Prostate gland (tissue), 2 donors: ENCODE measurements at regions not wholly inside any gene's neighbourhood (a gene's known extent, or its start where the extent isn't known, plus 50 kb on each side); places are given as distances from the start of the nearest gene placed in this dataset.
"Not testable (repeated sequence)": the region's sequence is repeated elsewhere in the genome, so short reads cannot be mapped to it uniquely, and the experiment has no call there.

Experiments
- DNase-seq: peaks from one replicate; pipeline ENCODE4 v3.0.0-alpha.2; 2019; ENCODE audit warnings: low spot score
- H3K27ac ChIP-seq, 2 donors: fragments of 200-600 bp; sonication (generic); 2 replicates each; pipeline ENCODE4 v1.5.1; 2017 to 2019
- H3K27me3 ChIP-seq: fragments of 200-600 bp; sonication (generic); replicated peaks from 2 replicates; pipeline ENCODE4 v1.5.1; 2019; ENCODE audit not compliant: insufficient read depth
- H3K36me3 ChIP-seq, 2 donors: fragments of 200-600 bp; sonication (generic); 1 replicate in 1 of 2; 2 replicates in 1 of 2; pipeline versions ENCODE4 v1.5.1 to v1.8.1; 2017 to 2019
- H3K4me1 ChIP-seq: fragments of 200-600 bp; sonication (generic); replicated peaks from 2 replicates; pipeline ENCODE4 v1.5.1; 2019
- H3K4me3 ChIP-seq, 2 donors: fragments of 200-600 bp; sonication (generic); 2 replicates each; pipeline ENCODE4 v1.5.1; 2017 to 2019
- H3K9me3 ChIP-seq: fragments of 200-600 bp; sonication (generic); 2 replicates; pipeline ENCODE4 v1.5.1; 2017
- POLR2A ChIP-seq: fragments of 450-650 bp; IDR thresholded peaks from one replicate; pipeline ENCODE4 v1.6.1; 2016; ENCODE audit warnings: antibody characterized with exemption, mild to moderate bottlenecking
- POLR2AphosphoS5 ChIP-seq: sonication (generic); formaldehyde crosslinking; IDR thresholded peaks from one replicate; pipeline ENCODE4 v1.6.1; 2017; ENCODE audit warnings: antibody characterized with exemption
- WGBS: methylation state at CpG from one replicate; pipeline ENCODE4 v1.1.5; 2018; 5-methylcytosine and 5-hydroxymethylcytosine counted together
- intact Hi-C: fragments of 100-400 bp; cut with DNase I; formaldehyde crosslinking; loops from one replicate; pipeline ENCODE4 v1.14.2; 2022
- TF ChIP-seq, protein P1 (sequence below), 4 experiments: fragments of 200-600 bp in 2 of 4; fragments of 450-650 bp in 2 of 4; sonication (generic) in 2 of 4; IDR thresholded peaks; 1 replicate in 3 of 4; 2 replicates in 1 of 4; pipeline ENCODE4 v1.5.1; 2016 to 2019; ENCODE audit warnings: antibody characterized with exemption in 4 of 4, mild to moderate bottlenecking in 2 of 4, moderate library complexity in 2 of 4

DNA sequence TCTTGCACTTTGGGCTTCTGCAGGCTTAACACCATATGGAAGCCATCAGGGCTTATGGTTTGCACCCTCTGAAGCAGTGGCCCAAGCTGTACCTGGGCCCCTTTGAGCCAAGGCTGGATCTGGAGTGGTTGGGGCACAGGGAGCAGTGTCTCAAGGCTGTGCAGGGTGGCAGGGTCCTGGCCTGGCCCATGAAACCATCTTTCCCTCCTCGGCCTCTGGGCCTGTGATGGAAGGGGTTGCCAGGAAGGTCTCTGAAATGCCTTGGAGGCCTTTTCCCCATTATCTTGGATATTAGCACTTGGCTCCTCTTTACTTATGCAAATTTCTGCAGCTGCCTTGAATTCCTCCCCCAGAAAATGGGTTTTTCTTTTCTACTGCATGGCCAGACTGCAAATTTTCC is 134.7 kb upstream of the USP9X start:
- H3K4me1 ChIP-seq = no peaks in the 10 kb centered on the region
- no peak overlapping the region for H3K27ac ChIP-seq
- no peaks in the 10 kb centered on the region for H3K36me3 ChIP-seq
- H3K9me3 ChIP-seq = no peaks in the 10 kb centered on the region
- H3K27me3 ChIP-seq = no peaks in the 10 kb centered on the region
- 88% methylated on average over 1 of the region's 1 CpG for WGBS
- intact Hi-C loops = no loop called here
- no peak for TF ChIP-seq POLR2AphosphoS5
- TF ChIP-seq, protein P1, sequence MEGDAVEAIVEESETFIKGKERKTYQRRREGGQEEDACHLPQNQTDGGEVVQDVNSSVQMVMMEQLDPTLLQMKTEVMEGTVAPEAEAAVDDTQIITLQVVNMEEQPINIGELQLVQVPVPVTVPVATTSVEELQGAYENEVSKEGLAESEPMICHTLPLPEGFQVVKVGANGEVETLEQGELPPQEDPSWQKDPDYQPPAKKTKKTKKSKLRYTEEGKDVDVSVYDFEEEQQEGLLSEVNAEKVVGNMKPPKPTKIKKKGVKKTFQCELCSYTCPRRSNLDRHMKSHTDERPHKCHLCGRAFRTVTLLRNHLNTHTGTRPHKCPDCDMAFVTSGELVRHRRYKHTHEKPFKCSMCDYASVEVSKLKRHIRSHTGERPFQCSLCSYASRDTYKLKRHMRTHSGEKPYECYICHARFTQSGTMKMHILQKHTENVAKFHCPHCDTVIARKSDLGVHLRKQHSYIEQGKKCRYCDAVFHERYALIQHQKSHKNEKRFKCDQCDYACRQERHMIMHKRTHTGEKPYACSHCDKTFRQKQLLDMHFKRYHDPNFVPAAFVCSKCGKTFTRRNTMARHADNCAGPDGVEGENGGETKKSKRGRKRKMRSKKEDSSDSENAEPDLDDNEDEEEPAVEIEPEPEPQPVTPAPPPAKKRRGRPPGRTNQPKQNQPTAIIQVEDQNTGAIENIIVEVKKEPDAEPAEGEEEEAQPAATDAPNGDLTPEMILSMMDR (IDR thresholded peaks at IDR 0.05) = no peak
- no peak for TF ChIP-seq POLR2A
- no peak overlapping the region for H3K4me3 ChIP-seq
- no peak for DNase-seq

DNA sequence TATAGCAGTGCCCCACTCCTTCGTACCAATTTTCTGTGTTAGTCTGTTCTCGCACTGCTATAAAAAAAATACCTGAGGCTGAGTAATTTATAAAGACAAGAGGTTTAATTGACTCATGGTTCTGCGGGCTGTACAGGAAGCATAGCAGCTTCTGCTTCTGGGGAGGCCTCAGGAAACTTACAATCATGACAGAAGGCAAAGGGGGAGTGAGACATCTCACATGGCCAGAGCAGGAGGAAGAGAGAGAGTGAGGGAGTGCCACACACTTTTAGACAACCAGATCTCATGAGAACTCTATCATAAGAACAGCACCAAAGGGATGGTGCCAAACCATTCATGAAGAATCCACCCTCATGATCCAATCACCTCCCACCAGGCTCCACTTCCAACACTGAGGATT is 133.8 kb upstream of the USP9X start:
- H3K4me1 ChIP-seq, H3K9me3 ChIP-seq, DNase-seq, H3K27ac ChIP-seq, H3K4me3 ChIP-seq, H3K36me3 ChIP-seq, H3K27me3 ChIP-seq, intact Hi-C loops: not testable (repeated sequence)
- WGBS = 90% methylated on average over 3 of the region's 3 CpGs

DNA sequence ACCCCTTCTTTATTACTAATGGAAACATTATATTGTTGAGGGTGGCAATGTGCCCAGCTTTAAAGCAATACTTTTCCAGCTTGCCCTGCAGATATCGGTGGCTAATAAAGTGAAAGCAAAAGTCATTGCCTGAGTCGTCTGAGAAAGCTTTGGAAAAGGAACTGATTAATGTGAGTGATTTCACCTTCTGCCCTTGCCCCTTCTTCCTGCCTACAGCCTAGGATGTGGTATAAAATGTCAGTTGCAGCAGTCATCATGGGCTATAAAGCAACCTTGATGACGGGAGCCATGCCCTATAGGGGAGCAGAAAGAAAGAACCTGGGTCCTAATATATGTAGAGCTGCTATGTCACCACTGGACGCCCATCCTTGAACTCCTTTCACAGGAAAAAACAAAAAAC is 132.4 kb upstream of the USP9X start:
- TF ChIP-seq POLR2A = no peak
- TF ChIP-seq, protein P1 (IDR thresholded peaks at IDR 0.05) = no peak
- TF ChIP-seq POLR2AphosphoS5 = no peak
- no peaks in the 10 kb centered on the region for H3K27me3 ChIP-seq
- no peaks in the 10 kb centered on the region for H3K36me3 ChIP-seq
- WGBS = 31% methylated on average over 4 of the region's 4 CpGs
- no peak overlapping the region for H3K4me3 ChIP-seq
- DNase-seq = no peak
- intact Hi-C loops = no loop called here
- no peaks in the 10 kb centered on the region for H3K4me1 ChIP-seq
- no peaks in the 10 kb centered on the region for H3K9me3 ChIP-seq
- no peak overlapping the region for H3K27ac ChIP-seq

DNA sequence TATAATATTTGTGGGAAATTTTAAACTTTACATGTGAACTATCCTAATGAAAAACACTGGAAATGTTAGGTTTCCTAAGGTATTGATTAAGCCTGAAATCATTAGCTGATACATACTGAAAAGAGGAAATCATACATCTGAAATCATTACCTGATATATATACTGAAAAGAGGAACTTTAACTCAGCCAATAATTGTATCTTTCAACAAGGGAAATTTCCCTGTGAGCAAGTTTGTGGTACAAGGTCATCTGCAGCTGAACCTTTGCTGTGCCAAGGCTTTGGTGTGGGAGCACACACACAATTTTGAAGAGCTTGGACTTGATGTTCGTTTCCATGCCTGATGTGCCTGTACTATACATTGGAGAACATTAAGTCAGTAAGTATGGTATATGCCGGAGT is 131.9 kb upstream of the USP9X start:
- 96% methylated on average over 2 of the region's 2 CpGs for WGBS
- Histone ChIP-seq H3K9me3 (no peaks in the 10 kb centered on the region), H3K27ac (no peak overlapping the region), H3K4me1 (no peaks in the 10 kb centered on the region), H3K27me3 (no peaks in the 10 kb centered on the region), H3K4me3 (no peak overlapping the region), H3K36me3 (no peaks in the 10 kb centered on the region)
- intact Hi-C loops = no loop called here
- DNase-seq = no peak
- TF ChIP-seq POLR2A = no peak
- TF ChIP-seq, protein P1 (IDR thresholded peaks at IDR 0.05) = no peak
- no peak for TF ChIP-seq POLR2AphosphoS5

DNA sequence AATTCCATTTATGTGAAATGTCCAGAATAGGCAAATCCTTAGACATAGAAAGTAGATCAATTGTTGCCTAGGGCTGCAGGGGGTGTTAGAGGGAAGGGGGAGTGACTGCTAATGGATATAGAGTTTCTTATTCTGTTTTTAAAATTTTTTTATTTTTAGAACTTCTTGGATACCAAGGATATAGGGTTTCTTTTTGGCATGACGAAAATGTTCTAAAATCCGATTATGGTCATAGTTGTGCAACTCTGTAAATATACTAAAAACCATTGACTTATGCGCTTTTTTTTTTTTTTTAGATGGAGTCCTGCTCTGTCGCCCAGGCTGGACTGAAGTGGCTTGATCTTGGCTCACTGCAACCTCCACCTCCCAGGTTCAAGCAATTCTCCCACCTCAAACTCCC is 125.2 kb upstream of the USP9X start:
- no peaks in the 10 kb centered on the region for H3K4me1 ChIP-seq

More for the DNA sequence above, 125.2 kb upstream of the USP9X start:
- Histone ChIP-seq H3K9me3 (no peaks in the 10 kb centered on the region), H3K4me3 (no peak overlapping the region), H3K36me3 (no peaks in the 10 kb centered on the region), H3K27ac (no peak overlapping the region), H3K27me3 (no peaks in the 10 kb centered on the region)
- intact Hi-C loops = no loop called here
- DNase-seq = no peak
- 59% methylated on average over 4 of the region's 4 CpGs for WGBS
- no peak for TF ChIP-seq POLR2A
- TF ChIP-seq, protein P1 (IDR thresholded peaks at IDR 0.05) = no peak
- TF ChIP-seq POLR2AphosphoS5 = no peak
